Osteoblast (primary cell): ENCODE measurements at regions not wholly inside any gene's neighbourhood (a gene's known extent, or its start where the extent isn't known, plus 50 kb on each side); places are given as distances from the start of the nearest gene placed in this dataset.
"Not testable (repeated sequence)": the region's sequence is repeated elsewhere in the genome, so short reads cannot be mapped to it uniquely, and the experiment has no call there.

ENCODE experiments used
- DNase-seq: peaks from one replicate; pipeline ENCODE4 v3.0.0; 2011; ENCODE audit warnings: low spot score, mixed read lengths; ENCODE audit not compliant: insufficient read length; ENCODE audit errors: missing footprints
- H2AFZ ChIP-seq: 2 replicates; pipeline ENCODE4 v1.6.0; 2011; ENCODE audit warnings: mild to moderate bottlenecking, low read length
- H3K27ac ChIP-seq: 2 replicates; pipeline ENCODE4 v1.5.1; 2011; ENCODE audit warnings: mild to moderate bottlenecking, low read depth, low read length, moderate library complexity
- H3K27me3 ChIP-seq: 2 replicates; pipeline ENCODE4 v1.6.0; 2012; ENCODE audit warnings: mild to moderate bottlenecking, control low read depth, inconsistent platforms, low read length, moderate library complexity; ENCODE audit not compliant: insufficient read depth
- H3K36me3 ChIP-seq: 2 replicates; pipeline ENCODE4 v1.5.1; 2011; ENCODE audit warnings: mild to moderate bottlenecking, low read length, control low read depth, moderate library complexity; ENCODE audit not compliant: insufficient read depth
- H3K4me1 ChIP-seq: 2 replicates; pipeline ENCODE4 v1.5.1; 2011; ENCODE audit warnings: mild to moderate bottlenecking, low read length, control low read depth, moderate library complexity; ENCODE audit not compliant: insufficient read depth
- H3K4me2 ChIP-seq: 2 replicates; pipeline ENCODE4 v1.6.0; 2011; ENCODE audit warnings: mild to moderate bottlenecking, low read length; ENCODE audit not compliant: insufficient read depth
- H3K4me3 ChIP-seq: fragments of 200-600 bp; sonication (generic); 3 replicates; pipeline ENCODE4 v1.5.1; 2012; ENCODE audit warnings: mild to moderate bottlenecking, low read length, inconsistent platforms; ENCODE audit not compliant: insufficient read depth
- H3K79me2 ChIP-seq: 2 replicates; pipeline ENCODE4 v1.6.0; 2012; ENCODE audit warnings: mild to moderate bottlenecking, low read length, control low read depth, inconsistent platforms; ENCODE audit not compliant: insufficient read depth
- H3K9me3 ChIP-seq: 2 replicates; pipeline ENCODE4 v1.5.1; 2011; ENCODE audit warnings: low read depth, low read length, control low read depth
- H4K20me1 ChIP-seq: 2 replicates; pipeline ENCODE4 v1.6.0; 2012; ENCODE audit warnings: mild to moderate bottlenecking, low read length, control low read depth; ENCODE audit not compliant: insufficient read depth
- TF ChIP-seq, protein P1 (sequence below): IDR thresholded peaks from 2 replicates; pipeline ENCODE4 v1.5.1; 2011; ENCODE audit warnings: mild to moderate bottlenecking, low read depth, low read length, moderate library complexity; ENCODE audit errors: extremely low read depth

DNA sequence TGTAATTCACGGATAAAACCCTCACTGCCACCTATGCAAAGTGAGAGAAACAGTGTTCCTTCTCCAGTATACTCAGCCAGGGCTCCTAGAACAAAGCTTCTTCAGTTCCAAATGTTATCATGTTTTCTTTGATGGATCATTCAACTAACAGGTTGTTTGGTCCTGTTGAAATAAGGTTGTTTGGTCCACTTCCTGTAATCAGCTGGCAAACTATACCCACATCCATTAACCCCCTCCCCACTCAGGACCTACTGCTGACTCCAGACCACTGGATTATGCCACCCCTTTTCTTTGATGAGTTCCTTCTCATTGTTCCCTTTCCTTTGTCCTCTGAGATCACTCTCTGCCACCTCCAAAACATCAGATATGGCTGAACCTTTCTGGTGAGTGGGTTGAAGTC is 267.7 kb upstream of the USP25 start:
- H3K27me3 ChIP-seq, result no peaks in the 10 kb centered on the region
- H3K4me1 ChIP-seq, result no peaks in the 10 kb centered on the region
- no peak for DNase-seq
- H3K27ac ChIP-seq, result no peak overlapping the region
- H3K9me3 ChIP-seq, result no peaks in the 10 kb centered on the region
- H2AFZ ChIP-seq, result no peak overlapping the region
- no peaks in the 10 kb centered on the region for H3K79me2 ChIP-seq
- H3K36me3 ChIP-seq, result no peaks in the 10 kb centered on the region
- TF ChIP-seq, protein P1, sequence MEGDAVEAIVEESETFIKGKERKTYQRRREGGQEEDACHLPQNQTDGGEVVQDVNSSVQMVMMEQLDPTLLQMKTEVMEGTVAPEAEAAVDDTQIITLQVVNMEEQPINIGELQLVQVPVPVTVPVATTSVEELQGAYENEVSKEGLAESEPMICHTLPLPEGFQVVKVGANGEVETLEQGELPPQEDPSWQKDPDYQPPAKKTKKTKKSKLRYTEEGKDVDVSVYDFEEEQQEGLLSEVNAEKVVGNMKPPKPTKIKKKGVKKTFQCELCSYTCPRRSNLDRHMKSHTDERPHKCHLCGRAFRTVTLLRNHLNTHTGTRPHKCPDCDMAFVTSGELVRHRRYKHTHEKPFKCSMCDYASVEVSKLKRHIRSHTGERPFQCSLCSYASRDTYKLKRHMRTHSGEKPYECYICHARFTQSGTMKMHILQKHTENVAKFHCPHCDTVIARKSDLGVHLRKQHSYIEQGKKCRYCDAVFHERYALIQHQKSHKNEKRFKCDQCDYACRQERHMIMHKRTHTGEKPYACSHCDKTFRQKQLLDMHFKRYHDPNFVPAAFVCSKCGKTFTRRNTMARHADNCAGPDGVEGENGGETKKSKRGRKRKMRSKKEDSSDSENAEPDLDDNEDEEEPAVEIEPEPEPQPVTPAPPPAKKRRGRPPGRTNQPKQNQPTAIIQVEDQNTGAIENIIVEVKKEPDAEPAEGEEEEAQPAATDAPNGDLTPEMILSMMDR, result no peak
- no peak overlapping the region for H3K4me3 ChIP-seq
- H3K4me2 ChIP-seq, result no peak overlapping the region
- H4K20me1 ChIP-seq, result no peaks in the 10 kb centered on the region

DNA sequence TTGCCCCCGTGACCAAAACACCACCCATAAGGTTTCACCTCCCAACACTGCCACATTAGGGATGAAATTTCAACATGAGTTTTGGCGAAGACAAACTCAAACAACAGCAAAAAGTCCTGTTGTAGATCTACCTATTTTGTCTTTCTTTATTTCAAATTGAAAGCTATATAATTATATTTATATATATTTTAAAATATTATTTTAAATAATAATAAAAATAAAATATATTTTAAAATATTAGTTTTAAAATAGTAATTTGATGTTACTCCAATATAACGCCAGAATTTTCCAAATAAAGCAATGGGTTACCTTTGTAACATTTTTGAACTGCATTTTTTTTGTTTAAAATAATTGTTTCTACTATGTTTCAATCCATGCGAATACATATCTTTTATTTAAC is 263.5 kb upstream of the USP25 start:
- Histone ChIP-seq H3K4me1 (no peaks in the 10 kb centered on the region), H3K27ac (no peak overlapping the region), H3K4me2 (no peak overlapping the region), H3K9me3 (no peaks in the 10 kb centered on the region), H3K79me2 (no peaks in the 10 kb centered on the region), H4K20me1 (no peaks in the 10 kb centered on the region), H3K4me3 (no peak overlapping the region), H3K27me3 (no peaks in the 10 kb centered on the region), H3K36me3 (no peaks in the 10 kb centered on the region), H2AFZ (no peak overlapping the region)
- TF ChIP-seq, protein P1, result no peak
- DNase-seq, result no peak

DNA sequence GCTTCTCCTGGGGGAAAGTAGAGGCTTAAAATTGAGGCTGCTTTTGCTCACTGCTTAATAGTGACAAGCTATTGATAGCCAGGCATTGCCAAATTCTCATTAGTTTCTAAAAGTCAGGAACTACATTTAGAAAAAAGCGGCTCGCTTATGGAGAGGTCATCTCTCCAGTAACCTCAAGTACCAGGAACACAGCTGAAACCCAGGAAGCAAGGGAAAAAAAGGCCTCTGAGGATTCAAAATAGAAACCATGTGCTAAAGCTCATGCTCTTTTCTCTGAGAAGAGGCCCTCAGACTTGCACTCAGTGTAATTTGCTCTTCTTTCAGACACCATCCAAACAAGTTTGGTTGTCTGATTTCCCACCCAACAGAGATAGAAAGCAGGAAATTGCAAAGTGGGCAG is 261.4 kb upstream of the USP25 start:
- H3K79me2 ChIP-seq, result no peaks in the 10 kb centered on the region
- no peaks in the 10 kb centered on the region for H3K27me3 ChIP-seq
- H3K4me1 ChIP-seq, result no peaks in the 10 kb centered on the region
- no peak overlapping the region for H3K4me2 ChIP-seq
- no peak overlapping the region for H3K27ac ChIP-seq
- no peaks in the 10 kb centered on the region for H3K9me3 ChIP-seq
- H3K4me3 ChIP-seq, result no peak overlapping the region
- no peaks in the 10 kb centered on the region for H4K20me1 ChIP-seq
- no peak for DNase-seq
- TF ChIP-seq, protein P1, result no peak
- no peak overlapping the region for H2AFZ ChIP-seq
- H3K36me3 ChIP-seq, result no peaks in the 10 kb centered on the region

DNA sequence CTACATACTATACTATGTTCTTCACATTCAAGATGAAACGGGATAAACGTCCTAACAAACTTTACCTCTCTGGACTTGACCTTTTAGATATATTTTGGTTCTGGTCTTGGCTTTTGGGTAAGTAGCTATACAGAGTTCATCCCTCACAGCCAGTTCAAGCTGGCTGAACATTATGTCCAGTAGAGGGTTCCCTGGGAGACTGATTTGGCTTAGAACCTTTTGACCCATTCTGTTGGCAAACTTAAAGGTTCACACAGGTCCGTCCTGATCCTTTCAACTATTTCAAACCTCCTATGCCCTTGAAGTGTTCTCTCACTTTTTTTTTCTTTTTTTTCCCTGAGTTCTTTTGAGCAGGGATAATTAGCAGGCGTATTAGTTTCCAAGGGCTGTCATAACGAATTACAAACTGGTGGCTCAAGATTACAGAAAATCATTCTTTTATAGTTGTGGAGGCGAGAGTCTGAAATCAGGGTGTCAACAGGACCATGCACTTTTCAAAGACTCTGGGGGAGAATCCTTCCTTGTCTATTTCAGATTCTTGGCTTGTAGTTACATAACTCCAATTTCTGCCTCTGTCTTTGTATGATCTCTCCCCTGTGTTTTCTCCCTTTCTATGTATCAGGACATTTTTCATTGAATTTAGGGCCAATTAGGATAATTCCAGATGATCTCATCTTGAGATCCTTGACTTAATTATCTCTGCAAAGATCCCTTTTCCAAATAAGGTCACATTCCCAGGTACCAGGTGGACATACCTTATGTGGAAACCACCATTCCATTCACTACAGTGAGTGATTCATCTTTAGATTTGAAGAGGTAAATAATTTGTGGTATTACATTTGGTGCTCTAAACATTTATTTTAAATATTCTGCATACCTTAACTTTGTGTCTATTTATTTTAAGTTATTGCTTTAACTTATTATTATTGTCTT is 257.4 kb upstream of the USP25 start:
- Histone ChIP-seq H3K79me2 (no peaks in the 10 kb centered on the region), H3K9me3 (no peaks in the 10 kb centered on the region), H3K36me3 (no peaks in the 10 kb centered on the region), H3K4me1 (no peaks in the 10 kb centered on the region), H3K4me2 (no peak overlapping the region), H2AFZ (no peak overlapping the region), H3K27me3 (no peaks in the 10 kb centered on the region), H3K4me3 (no peak overlapping the region), H3K27ac (no peak overlapping the region), H4K20me1 (no peaks in the 10 kb centered on the region)
- no peak for DNase-seq
- TF ChIP-seq, protein P1, result no peak

DNA sequence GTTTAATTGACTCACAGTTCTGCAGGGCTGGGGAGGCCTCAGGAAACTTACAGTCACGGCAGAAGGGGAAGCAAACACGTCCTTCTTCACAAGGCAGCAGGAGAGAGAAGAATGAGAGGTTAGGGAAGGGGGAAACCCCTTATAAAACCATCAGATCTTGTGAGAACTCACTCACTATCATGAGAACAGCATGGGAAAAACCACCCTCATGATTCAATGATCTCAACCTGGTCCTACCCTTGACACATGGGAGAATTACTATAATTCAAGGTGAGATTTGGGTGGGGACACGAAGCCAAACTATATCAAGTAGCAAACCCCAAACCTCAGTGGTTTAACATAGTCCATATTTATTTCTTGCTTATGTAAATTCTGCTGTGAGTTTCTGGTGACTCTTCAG is 252.0 kb upstream of the USP25 start:
- H2AFZ ChIP-seq, H3K27me3 ChIP-seq, DNase-seq, H3K36me3 ChIP-seq, H3K79me2 ChIP-seq, H3K9me3 ChIP-seq, H4K20me1 ChIP-seq, H3K4me1 ChIP-seq, H3K4me3 ChIP-seq, H3K27ac ChIP-seq, H3K4me2 ChIP-seq: not testable (repeated sequence)
